A549 (cell line): ENCODE measurements at regions not wholly inside any gene's neighbourhood (a gene's known extent, or its start where the extent isn't known, plus 50 kb on each side); places are given as distances from the start of the nearest gene placed in this dataset.

Experiments used
- ATAC-seq, 2 experiments: fragments of 200-7000 bp in 1 of 2; fragments of >200 bp in 1 of 2; cut with Nextera tagmentation in 1 of 2; cut with Tn5 transposase in 1 of 2; 3 replicates each; pipeline versions ENCODE4 v1.8.0 to v1.9.1; 2018 to 2020; ENCODE audit warnings: mild to moderate bottlenecking in 1 of 2, moderate library complexity in 1 of 2
- CTCF ChIA-PET: fragments of 300-600 bp; sonication (Branson Sonifier 250); formaldehyde crosslinking; extraction: SDS; loops from one replicate; lab custom pipeline; 2021; ENCODE audit warnings: antibody characterized with exemption, inconsistent platforms; lab: Yijun Ruan, JAX
- POLR2A ChIA-PET: fragments of 350-600 bp; formaldehyde crosslinking; extraction: SDS; loops from one replicate; lab custom pipeline; 2021; ENCODE audit warnings: antibody characterized with exemption, inconsistent platforms; lab: Yijun Ruan, JAX
- DNase-seq, 2 experiments: peaks; one replicate each; pipeline versions ENCODE4 v3.0.0 to v3.0.0-alpha.2; 2011 to 2016; ENCODE audit warnings: low read depth in 1 of 2, low spot score in 1 of 2
- FAIRE-seq: peaks from 2 replicates; lab custom pipeline; 2011; peaks lifted over from hg19 to GRCh38; lab: Jason Lieb, UNC
- H3K27ac ChIP-seq, 2 experiments: fragments of >200 bp; sonication (Bioruptor Twin); formaldehyde crosslinking; 3 replicates each; pipeline ENCODE4 v1.5.1; 2016 to 2017
- H3K4me1 ChIP-seq: fragments of >200 bp; sonication (Bioruptor Twin); formaldehyde crosslinking; 3 replicates; pipeline ENCODE4 v1.6.1; 2016
- H3K4me2 ChIP-seq: fragments of >200 bp; sonication (Bioruptor Twin); formaldehyde crosslinking; 3 replicates; pipeline ENCODE4 v1.6.1; 2016
- H3K4me3 ChIP-seq: fragments of >200 bp; sonication (Bioruptor Twin); formaldehyde crosslinking; 3 replicates; pipeline ENCODE4 v1.5.1; 2016
- H3K9me3 ChIP-seq: fragments of >200 bp; sonication (Bioruptor Twin); formaldehyde crosslinking; 3 replicates; pipeline ENCODE4 v1.6.1; 2016
- BCL3 ChIP-seq: fragments of >200 bp; sonication (Bioruptor Twin); formaldehyde crosslinking; IDR thresholded peaks from 3 replicates; pipeline ENCODE4 v1.6.1; 2016
- CBX2 ChIP-seq: fragments of 200-600 bp; sonication (generic); IDR thresholded peaks from 2 replicates; pipeline ENCODE4 v1.6.1; 2016; ENCODE audit warnings: low read depth, mild to moderate bottlenecking, borderline replicate concordance
- CBX8 ChIP-seq: fragments of 200-600 bp; sonication (generic); IDR thresholded peaks from 2 replicates; pipeline ENCODE4 v1.6.1; 2016
- E2F6 ChIP-seq: IDR thresholded peaks from 2 replicates; pipeline ENCODE4 v1.6.1; 2012; ENCODE audit warnings: low read depth, borderline replicate concordance
- EHMT2 ChIP-seq: fragments of 200-600 bp; sonication (generic); IDR thresholded peaks from 2 replicates; pipeline ENCODE4 v1.6.1; 2016; ENCODE audit warnings: antibody characterized with exemption, low read depth, mild to moderate bottlenecking, moderate library complexity
- ELK1 ChIP-seq: fragments of 150-350 bp; IDR thresholded peaks from 2 replicates; pipeline ENCODE4 v1.6.1; 2014; ENCODE audit warnings: low read depth, mild to moderate bottlenecking, low read length
- EP300 ChIP-seq, 2 experiments: fragments of >200 bp; sonication (Bioruptor Twin); formaldehyde crosslinking; IDR thresholded peaks; 2 replicates in 1 of 2; 3 replicates in 1 of 2; pipeline ENCODE4 v1.6.1; 2016 to 2017
- ESRRA ChIP-seq: fragments of 150-350 bp; IDR thresholded peaks from 2 replicates; pipeline ENCODE4 v1.6.1; 2014; ENCODE audit warnings: mild to moderate bottlenecking, low read length, borderline replicate concordance
- FOSL2 ChIP-seq, 2 experiments: fragments of 450-650 bp in 1 of 2; fragments of >200 bp in 1 of 2; sonication (Bioruptor Twin) in 1 of 2; formaldehyde crosslinking; IDR thresholded peaks; 2 replicates each; pipeline versions ENCODE4 v1.5.0 to v1.6.1; 2016 to 2020; ENCODE audit warnings: mild to moderate bottlenecking in 1 of 2, moderate library complexity in 1 of 2
- FOXS1 ChIP-seq: fragments of 250-450 bp; sonication (Bioruptor Pico); IDR thresholded peaks from 2 replicates; pipeline ENCODE4 v1.5.0; 2020; ENCODE audit warnings: mild to moderate bottlenecking, moderate library complexity
- HDAC2 ChIP-seq: fragments of 200-600 bp; sonication (generic); IDR thresholded peaks from 2 replicates; pipeline ENCODE4 v1.6.1; 2016
- HEYL ChIP-seq: fragments of 250-450 bp; sonication (Bioruptor Pico); IDR thresholded peaks from 2 replicates; pipeline ENCODE4 v1.8.0; 2021; ENCODE audit warnings: mild to moderate bottlenecking, moderate library complexity
- HOXB13 ChIP-seq: fragments of 250-450 bp; sonication (Bioruptor Pico); IDR thresholded peaks from 2 replicates; pipeline ENCODE4 v1.5.0; 2020; ENCODE audit warnings: low read depth, mild to moderate bottlenecking, moderate library complexity
- HOXB5 ChIP-seq: fragments of 250-450 bp; sonication (Bioruptor Pico); IDR thresholded peaks from 2 replicates; pipeline ENCODE4 v1.5.0; 2020; ENCODE audit warnings: mild to moderate bottlenecking, moderate library complexity
- JUNB ChIP-seq: fragments of >200 bp; sonication (Bioruptor Twin); formaldehyde crosslinking; IDR thresholded peaks from 2 replicates; pipeline ENCODE4 v1.6.1; 2016
- MAX ChIP-seq: IDR thresholded peaks from 2 replicates; pipeline ENCODE4 v1.6.1; 2012
- MYC ChIP-seq: IDR thresholded peaks from 2 replicates; pipeline ENCODE4 v1.6.1; 2012; ENCODE audit warnings: mild to moderate bottlenecking, inconsistent platforms, low read length, improper control_type of control experiment, borderline replicate concordance
- NR3C1 ChIP-seq: fragments of >200 bp; sonication (Bioruptor Twin); formaldehyde crosslinking; IDR thresholded peaks from 3 replicates; pipeline ENCODE4 v1.6.1; 2017
- PBX3 ChIP-seq: IDR thresholded peaks from 2 replicates; pipeline ENCODE4 v1.6.1; 2012
- RAD21 ChIP-seq, 2 experiments: fragments of >200 bp in 1 of 2; sonication (Bioruptor Twin) in 1 of 2; formaldehyde crosslinking in 1 of 2; IDR thresholded peaks in 1 of 2; conservative IDR thresholded peaks in 1 of 2; 2 replicates in 1 of 2; 3 replicates in 1 of 2; pipeline ENCODE4 v1.6.1; 2012 to 2018; ENCODE audit warnings: inconsistent platforms in 1 of 2
- SREBF2 ChIP-seq: fragments of 450-650 bp; IDR thresholded peaks from 2 replicates; pipeline ENCODE4 v1.6.1; 2014; ENCODE audit warnings: mild to moderate bottlenecking, moderate library complexity
- ZC3H11A ChIP-seq: fragments of 450-650 bp; IDR thresholded peaks from 2 replicates; pipeline ENCODE4 v1.6.1; 2014; ENCODE audit warnings: antibody characterized with exemption, mild to moderate bottlenecking
- WGBS: methylation state at CpG from one replicate; pipeline ENCODE4 v1.1.6; 2017; ENCODE audit errors: missing lambda C conversion rate; 5-methylcytosine and 5-hydroxymethylcytosine counted together

GRCh38 chr4:15255537-15255936 is 172.3 kb upstream of the C1QTNF7 start:
- H3K4me2 ChIP-seq: no peak overlapping the region
- ATAC-seq: no peak
- ChIA-PET POLR2A (no interaction called here), CTCF (interaction anchor here (2.2 kb wide), 1 partner anchor 202 kb away, joined by 5 read pairs; no protein-coding TSS in a partner anchor)
- 46% methylated on average over 4 of the region's 4 CpGs for WGBS
- TF ChIP-seq NR3C1 (no peak), HDAC2 (no peak)
- H3K4me3 ChIP-seq: no peak overlapping the region
- H3K9me3 ChIP-seq: no peaks in the 10 kb centered on the region
- H3K4me1 ChIP-seq: peaks cover 4% of the 10 kb centered on the region; the same call in 1 of the 3 replicates
- no peak for DNase-seq
- H3K27ac ChIP-seq: no peak overlapping the region
- FAIRE-seq: no peak

- peaks cover 4% of the 10 kb centered on the region; the same call in 1 of the 3 replicates for H3K4me1 ChIP-seq
- no peak overlapping the region for H3K27ac ChIP-seq
- ChIA-PET POLR2A (no interaction called here), CTCF (no interaction called here)
- H3K4me3 ChIP-seq: no peak overlapping the region
- no peak for FAIRE-seq
- no peak for ATAC-seq
- no peaks in the 10 kb centered on the region for H3K9me3 ChIP-seq
- WGBS: 50% methylated on average over 5 of the region's 5 CpGs
- no peak overlapping the region for H3K4me2 ChIP-seq
- TF ChIP-seq HOXB5 (CRISPR knock-in tag) (no peak), ZC3H11A (no peak), PBX3 (no peak), E2F6 (no peak), JUNB (no peak), EHMT2 (no peak)
- no peak for DNase-seq
Observed at GRCh38 chr4:15260758-15261157, 167.1 kb upstream of the C1QTNF7 start.

GRCh38 chr4:15262396-15262795 is 165.4 kb upstream of the C1QTNF7 start:
- CTCF ChIA-PET: no interaction called here

GRCh38 chr4:15270201-15270600 is 157.6 kb upstream of the C1QTNF7 start:
- Histone ChIP-seq H3K9me3 (peaks cover 10% of the 10 kb centered on the region; the same call in 1 of the 3 replicates), H3K27ac (no peak overlapping the region), H3K4me3 (no peak overlapping the region), H3K4me2 (no peak overlapping the region), H3K4me1 (no peaks in the 10 kb centered on the region)
- no peak for ATAC-seq
- FAIRE-seq: no peak
- no peak for DNase-seq
- ChIA-PET POLR2A (no interaction called here), CTCF (no interaction called here)
- 3% methylated on average over 2 of the region's 2 CpGs for WGBS
- TF ChIP-seq HOXB13 (CRISPR knock-in tag): no peak
- no peak for TF ChIP-seq MYC
- TF ChIP-seq ESRRA: no peak
- TF ChIP-seq CBX8: no peak
- no peak for TF ChIP-seq CBX2
- TF ChIP-seq HOXB5 (CRISPR knock-in tag): no peak
- TF ChIP-seq SREBF2: no peak
- no peak for TF ChIP-seq EP300 (IDR thresholded peaks at IDR 0.05)
- no peak for TF ChIP-seq RAD21 (conservative IDR thresholded peaks at IDR 0.05 in 1 of 2, IDR thresholded peaks at IDR 0.05 in 1 of 2)
- TF ChIP-seq HEYL (CRISPR knock-in tag): no peak
- no peak for TF ChIP-seq E2F6
- TF ChIP-seq BCL3: no peak
- TF ChIP-seq FOXS1: no peak
- TF ChIP-seq HDAC2: no peak
- no peak for TF ChIP-seq ELK1
- no peak for TF ChIP-seq PBX3
- no peak for TF ChIP-seq ZC3H11A

More at GRCh38 chr4:15262396-15262795, 165.4 kb upstream of the C1QTNF7 start:
- Histone ChIP-seq H3K4me3 (no peak overlapping the region), H3K9me3 (no peaks in the 10 kb centered on the region), H3K27ac (no peak overlapping the region), H3K4me1 (peaks cover 4% of the 10 kb centered on the region; the same call in 1 of the 3 replicates), H3K4me2 (no peak overlapping the region)
- FAIRE-seq (no peak), ATAC-seq (no peak), DNase-seq (no peak)
- POLR2A ChIA-PET: no interaction called here
- TF ChIP-seq FOSL2 (IDR thresholded peaks at IDR 0.05) (0 out of 2 replicates have a peak, but pooled peaks have one; percentile 37), FOSL2 (CRISPR knock-in tag; IDR thresholded peaks at IDR 0.05) (peak; percentile 38), MAX (no peak), JUNB (no peak)
